GM12874 (cell line): ENCODE measurements at regions not wholly inside any gene's neighbourhood (a gene's known extent, or its start where the extent isn't known, plus 50 kb on each side); places are given as distances from the start of the nearest gene placed in this dataset.

ENCODE experiments used
- CTCF ChIP-seq: IDR thresholded peaks from 2 replicates; pipeline ENCODE4 v1.5.1; 2011; ENCODE audit warnings: low read depth, mild to moderate bottlenecking, control low read depth, low read length, moderate library complexity; ENCODE audit not compliant: insufficient read depth

- TF ChIP-seq CTCF, result no peak
These were observed 49.9 kb upstream of the GTSF1L start for GRCh38 chr20:43776691-43777090.
